NOMO-1 (cell line): ENCODE measurements at regions not wholly inside any gene's neighbourhood (a gene's known extent, or its start where the extent isn't known, plus 50 kb on each side); places are given as distances from the start of the nearest gene placed in this dataset.

Experiments used
- DNase-seq, 2 experiments: peaks; one replicate each; lab custom pipeline; 2025; ENCODE audit not compliant: unreplicated experiment in 2 of 2; lab: John Stamatoyannopoulos, UW

DNA sequence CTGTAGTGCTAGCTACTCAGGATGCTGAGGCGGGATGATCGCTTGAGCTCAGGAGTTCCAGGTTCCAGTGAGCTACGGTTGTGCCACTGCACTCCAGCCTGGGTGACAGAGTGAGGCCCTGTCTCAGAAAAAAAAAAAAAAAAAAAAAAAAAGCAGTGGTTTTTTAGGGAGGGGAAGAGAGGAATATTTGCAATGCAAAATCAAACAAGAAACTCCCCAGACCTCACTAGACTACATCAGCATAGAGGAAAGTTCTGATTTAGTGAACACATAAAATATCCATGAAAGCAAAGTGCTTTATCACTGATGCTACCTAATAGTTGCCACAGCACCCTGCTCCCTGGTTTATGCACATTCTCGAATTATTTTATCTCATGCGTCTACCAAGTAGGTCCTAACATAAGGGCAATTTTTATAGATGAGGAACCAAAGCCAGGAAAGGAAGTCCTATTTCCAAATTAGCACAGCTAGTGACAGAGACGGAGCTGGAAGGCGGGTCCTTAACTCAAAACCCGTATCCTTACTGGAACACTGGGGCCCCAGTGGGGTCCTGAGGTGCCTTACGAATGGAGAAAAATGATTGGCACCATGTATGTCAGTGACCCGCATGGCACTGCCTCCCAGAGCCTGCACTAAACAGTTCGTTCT lies 50.7 kb upstream of the GPR157 start:
- DNase-seq = peak in 1 of 2 experiments; percentile 9

DNA sequence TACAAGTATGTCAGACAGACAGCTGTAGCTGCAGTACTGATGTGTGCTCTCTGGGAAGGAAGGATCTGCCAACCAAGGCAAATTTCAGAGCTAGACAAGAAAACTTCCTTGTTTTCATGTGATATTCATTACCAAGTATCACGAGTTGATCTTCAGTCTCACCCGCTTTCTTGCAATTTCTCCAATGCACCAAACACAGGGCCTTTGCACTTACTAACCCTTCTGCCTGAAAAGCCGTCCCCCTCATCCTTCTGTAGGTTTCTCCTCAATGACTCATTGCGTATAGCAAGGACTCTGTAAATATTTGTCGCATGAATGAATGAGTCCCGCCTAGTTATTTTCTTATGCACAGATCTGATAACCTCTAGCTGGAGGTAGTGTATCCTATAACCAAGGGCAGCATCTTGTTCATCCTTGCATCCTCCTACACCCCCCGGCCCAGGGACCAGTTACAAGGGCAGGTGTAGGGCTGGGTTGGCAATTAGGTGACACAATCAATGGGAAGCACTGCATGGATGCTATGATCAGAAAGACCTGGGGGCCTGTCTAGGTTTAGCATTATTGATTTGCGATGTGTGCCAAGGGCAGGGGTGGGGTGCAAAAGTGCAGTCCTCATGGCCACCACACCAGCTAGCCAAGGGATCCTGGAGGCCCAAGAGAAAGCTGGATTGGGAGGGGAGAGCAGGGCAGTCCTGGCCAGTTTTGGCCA lies 51.4 kb upstream of the GPR157 start:
- DNase-seq = no peak

DNA sequence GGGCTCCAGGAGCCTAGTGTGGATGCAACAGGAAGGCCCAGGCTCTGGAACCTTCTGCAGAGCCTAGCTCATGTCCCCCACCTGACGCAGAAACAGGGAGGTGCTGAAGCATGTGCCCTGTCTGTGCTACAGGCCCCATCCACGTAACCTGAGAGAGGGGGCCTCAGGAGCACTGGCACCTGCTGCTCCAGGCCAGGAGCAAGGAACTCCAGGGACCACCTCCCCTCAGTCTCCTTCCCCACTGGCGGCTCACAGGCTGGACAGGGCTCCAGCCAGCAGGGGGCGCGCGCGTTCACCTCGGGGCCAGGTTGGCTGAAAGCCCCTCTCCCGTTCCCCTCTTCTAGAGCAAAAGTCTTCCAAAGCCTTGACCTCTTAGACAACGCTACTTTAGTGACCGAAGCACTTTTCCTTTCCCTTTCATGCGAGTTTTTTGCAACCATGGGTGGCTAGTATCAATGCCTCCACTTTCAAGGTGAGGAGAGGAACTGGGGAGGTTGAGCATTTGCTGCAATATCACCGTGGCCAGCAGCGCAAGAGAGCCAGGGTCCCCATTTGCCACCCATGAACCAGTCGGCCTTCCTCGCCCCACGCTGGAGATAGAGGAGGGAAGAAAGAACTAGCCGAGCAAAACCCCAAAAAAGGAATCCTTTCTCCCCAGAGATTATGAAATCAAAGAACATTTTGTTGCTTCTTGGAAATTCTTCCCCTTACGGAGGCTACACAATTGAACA lies 52.4 kb upstream of the GPR157 start:
- peak; percentile 49 to 76 for DNase-seq

DNA sequence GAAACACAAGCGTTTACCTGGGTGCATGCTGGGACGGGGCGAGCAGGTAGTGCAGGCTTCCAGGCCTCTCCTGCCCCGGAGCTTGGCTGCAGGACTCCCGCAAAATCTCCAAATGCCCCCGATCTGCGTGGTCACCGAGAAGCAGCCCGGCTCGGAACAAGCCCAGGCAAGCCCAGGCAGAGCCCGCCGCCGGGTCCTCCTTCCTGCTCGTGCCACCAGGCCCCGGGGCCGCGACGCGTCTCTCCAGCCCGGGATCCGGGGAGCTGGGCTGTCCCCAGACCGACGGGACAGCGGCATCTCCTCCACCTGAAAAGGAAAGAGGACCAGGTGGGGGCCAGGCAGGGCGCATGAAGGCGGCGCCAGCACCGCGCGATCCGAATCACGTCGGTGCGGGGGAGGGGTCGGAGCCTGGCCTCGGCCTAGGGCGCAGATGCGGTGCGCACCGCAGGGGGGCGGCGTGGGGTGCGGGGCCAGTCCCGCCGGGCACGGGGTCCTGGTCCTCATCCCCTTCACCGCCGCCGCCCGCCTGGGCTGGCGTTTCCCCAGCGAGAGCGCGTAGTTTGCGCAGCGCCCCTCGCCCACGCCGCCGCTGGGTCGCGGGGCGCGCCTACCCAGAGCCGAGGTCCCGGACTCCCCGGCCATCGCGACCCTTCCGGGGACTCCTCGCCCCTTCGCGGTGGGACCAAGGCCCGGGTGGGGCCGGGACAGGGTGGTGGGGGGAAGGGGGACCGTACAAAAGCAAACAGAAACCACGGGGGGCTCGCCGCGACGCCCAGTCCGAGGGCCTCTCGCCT lies 52.4 kb upstream of the H6PD start:
- peak; percentile 37 to 46 for DNase-seq

DNA sequence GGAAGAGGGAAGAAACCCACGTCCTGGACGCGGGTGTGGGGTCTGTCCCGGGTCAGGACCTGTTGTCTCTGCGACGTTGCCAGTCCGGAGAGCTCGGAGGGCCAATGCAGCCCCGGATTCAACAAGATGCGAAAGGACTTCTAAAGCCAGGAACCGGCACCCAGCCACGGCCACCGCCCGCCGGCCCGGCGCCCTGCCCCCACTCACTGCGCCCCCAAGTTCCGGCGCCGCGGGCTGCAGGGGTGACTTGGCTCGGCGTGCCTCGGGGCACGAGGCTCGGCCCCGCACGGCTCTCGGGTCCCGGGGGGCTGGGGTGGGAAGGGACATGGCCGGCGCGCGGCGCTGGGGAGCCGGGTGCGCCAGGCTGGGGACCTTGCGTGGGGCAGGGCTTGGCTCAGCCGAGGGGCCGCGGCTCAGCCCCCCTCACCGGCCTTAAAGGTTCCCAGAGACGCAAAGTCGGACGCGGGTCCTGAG lies 51.8 kb upstream of the H6PD start:
- DNase-seq = no peak

DNA sequence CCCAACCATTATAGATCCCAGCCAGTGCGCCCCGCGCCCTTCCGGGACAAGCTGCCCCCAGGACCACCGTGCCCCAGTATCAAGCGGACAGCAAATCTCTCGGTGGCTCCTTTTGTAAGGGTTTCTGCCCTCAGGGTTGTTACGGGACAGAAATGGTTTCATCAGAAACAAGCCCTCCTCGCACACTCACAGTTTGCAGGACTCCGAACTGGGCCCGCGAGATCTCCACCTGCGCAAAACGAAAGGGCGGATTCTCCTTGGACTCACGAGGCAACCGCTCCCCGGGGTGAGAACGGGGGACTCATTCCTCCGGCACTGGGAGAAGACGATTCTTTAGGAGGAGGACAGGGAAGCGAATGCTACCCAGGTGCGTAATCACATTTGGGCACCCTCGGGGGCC lies 51.1 kb upstream of the H6PD start:
- DNase-seq = no peak

DNA sequence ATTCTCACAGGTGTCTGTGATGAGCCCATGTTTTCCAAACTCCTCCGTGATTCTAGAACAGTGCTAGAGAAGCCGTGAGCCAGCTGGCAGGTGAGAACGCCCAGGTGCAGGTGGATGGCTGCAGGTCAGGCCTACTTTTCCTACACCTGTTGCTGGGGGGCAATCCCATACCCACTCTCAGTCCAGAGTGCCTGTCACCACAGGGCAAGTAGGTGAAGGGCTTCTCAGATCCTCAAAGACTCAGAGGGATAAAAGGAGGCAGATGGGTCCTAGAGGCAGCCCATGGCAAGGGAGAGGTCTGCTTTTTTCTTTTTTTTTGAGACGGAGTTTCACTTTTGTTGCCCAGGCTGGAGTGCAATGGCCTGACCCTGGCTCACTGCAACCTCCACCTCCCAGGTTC lies 50.7 kb upstream of the H6PD start:
- no peak for DNase-seq

DNA sequence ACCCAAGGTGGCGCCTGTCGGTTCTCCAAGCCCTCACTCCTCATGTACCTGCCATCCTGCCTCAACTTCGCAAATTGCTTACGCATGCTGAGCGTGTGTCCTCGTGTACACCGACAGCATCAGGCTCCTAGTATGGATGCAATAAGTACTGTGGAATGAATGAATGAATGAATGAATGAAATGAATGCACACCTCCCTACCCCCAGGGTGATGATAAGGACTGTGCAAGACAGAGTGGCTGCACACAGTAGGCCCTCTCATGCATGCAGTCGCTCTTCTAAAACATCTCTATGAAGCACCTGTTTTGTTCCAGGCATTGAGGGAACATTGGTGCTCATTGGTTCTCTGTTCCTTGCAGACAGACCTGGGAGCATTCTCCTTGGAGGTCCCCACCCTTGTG lies 49.8 kb upstream of the H6PD start:
- DNase-seq = no peak
